B cell (primary cell): ENCODE measurements at regions not wholly inside any gene's neighbourhood (a gene's known extent, or its start where the extent isn't known, plus 50 kb on each side); places are given as distances from the start of the nearest gene placed in this dataset.

Experiments used
- CTCF ChIP-seq: fragments of 200-600 bp; IDR thresholded peaks from one replicate; pipeline ENCODE4 v1.8.0; 2022; ENCODE audit warnings: antibody characterized with exemption, mild to moderate bottlenecking
- EZH2 ChIP-seq: IDR thresholded peaks from 2 replicates; pipeline ENCODE4 v1.6.1; 2012; ENCODE audit warnings: borderline replicate concordance, low read depth, mild to moderate bottlenecking, moderate library complexity, low read length; ENCODE audit not compliant: insufficient read depth, poor library complexity, severe bottlenecking

- TF ChIP-seq CTCF (no peak), EZH2 (no peak)
These were observed 2704.4 kb downstream of the PCDH9 start for GRCh38 chr13:64525687-64526086.
